Astrocyte (in vitro differentiated cells and primary cell): ENCODE measurements at regions not wholly inside any gene's neighbourhood (a gene's known extent, or its start where the extent isn't known, plus 50 kb on each side); places are given as distances from the start of the nearest gene placed in this dataset.

ENCODE experiments used
- DNase-seq: peaks from one replicate; pipeline ENCODE4 v3.0.0-alpha.2; 2010; ENCODE audit warnings: low read depth
- FAIRE-seq: peaks from 2 replicates; lab custom pipeline; 2011; peaks lifted over from hg19 to GRCh38; lab: Jason Lieb, UNC
- H2AFZ ChIP-seq: 2 replicates; pipeline ENCODE4 v1.6.0; 2012; ENCODE audit warnings: low read depth, low read length, inconsistent platforms
- H3K27ac ChIP-seq: 2 replicates; pipeline ENCODE4 v1.5.1; 2011; ENCODE audit warnings: low read depth, low read length, inconsistent platforms
- H3K27me3 ChIP-seq: 2 replicates; pipeline ENCODE4 v1.6.0; 2011; ENCODE audit warnings: low read length, inconsistent platforms; ENCODE audit not compliant: insufficient read depth
- H3K36me3 ChIP-seq: 2 replicates; pipeline ENCODE4 v1.5.1; 2011; ENCODE audit warnings: low read length, inconsistent platforms; ENCODE audit not compliant: insufficient read depth
- H3K4me1 ChIP-seq: 2 replicates; pipeline ENCODE4 v1.5.1; 2011; ENCODE audit warnings: low read length, inconsistent platforms; ENCODE audit not compliant: insufficient read depth
- H3K4me2 ChIP-seq: 2 replicates; pipeline ENCODE4 v1.6.0; 2012; ENCODE audit warnings: low read length, inconsistent platforms
- H3K4me3 ChIP-seq: 2 replicates; pipeline ENCODE4 v1.5.1; 2011; ENCODE audit warnings: low read depth, mild to moderate bottlenecking, low read length, inconsistent platforms; ENCODE audit not compliant: insufficient read depth
- H3K79me2 ChIP-seq: 2 replicates; pipeline ENCODE4 v1.6.0; 2012; ENCODE audit warnings: mild to moderate bottlenecking, low read length, inconsistent platforms; ENCODE audit not compliant: insufficient read depth
- H3K9ac ChIP-seq: 2 replicates; pipeline ENCODE4 v1.6.0; 2012; ENCODE audit warnings: mild to moderate bottlenecking, low read length, inconsistent platforms
- H3K9me3 ChIP-seq: 2 replicates; pipeline ENCODE4 v1.5.1; 2012; ENCODE audit warnings: low read depth, mild to moderate bottlenecking, low read length, inconsistent platforms; ENCODE audit not compliant: insufficient read depth
- H4K20me1 ChIP-seq: 2 replicates; pipeline ENCODE4 v1.6.0; 2012; ENCODE audit warnings: low read length, inconsistent platforms; ENCODE audit not compliant: insufficient read depth
- H3K27ac Mint-ChIP-seq: one replicate; pipeline ENCODE4 v1.8.0; 2021; ENCODE audit warnings: mild to moderate bottlenecking, mixed read lengths; ENCODE audit not compliant: unreplicated experiment
- H3K27me3 Mint-ChIP-seq: one replicate; pipeline ENCODE4 v1.8.0; 2021; ENCODE audit warnings: low read depth, mixed read lengths; ENCODE audit not compliant: unreplicated experiment
- H3K36me3 Mint-ChIP-seq: one replicate; pipeline ENCODE4 v1.8.0; 2021; ENCODE audit warnings: low read depth, mixed read lengths; ENCODE audit not compliant: unreplicated experiment
- H3K4me1 Mint-ChIP-seq: one replicate; pipeline ENCODE4 v1.8.0; 2021; ENCODE audit warnings: low read depth, mixed read lengths; ENCODE audit not compliant: unreplicated experiment
- H3K4me3 Mint-ChIP-seq: one replicate; pipeline ENCODE4 v1.8.0; 2021; ENCODE audit warnings: mild to moderate bottlenecking, moderate library complexity, mixed read lengths; ENCODE audit not compliant: unreplicated experiment
- H3K9me3 Mint-ChIP-seq: one replicate; pipeline ENCODE4 v1.8.0; 2021; ENCODE audit warnings: mild to moderate bottlenecking, mixed read lengths; ENCODE audit not compliant: unreplicated experiment
- EZH2 ChIP-seq: IDR thresholded peaks from 2 replicates; pipeline ENCODE4 v1.6.1; 2012; ENCODE audit warnings: mild to moderate bottlenecking, low read length, inconsistent platforms; ENCODE audit not compliant: insufficient read depth
- TF ChIP-seq, protein P1 (sequence below): IDR thresholded peaks from 2 replicates; pipeline ENCODE4 v1.5.1; 2011; ENCODE audit warnings: low read depth, mild to moderate bottlenecking, inconsistent platforms, low read length, moderate library complexity; ENCODE audit not compliant: insufficient read depth

DNA sequence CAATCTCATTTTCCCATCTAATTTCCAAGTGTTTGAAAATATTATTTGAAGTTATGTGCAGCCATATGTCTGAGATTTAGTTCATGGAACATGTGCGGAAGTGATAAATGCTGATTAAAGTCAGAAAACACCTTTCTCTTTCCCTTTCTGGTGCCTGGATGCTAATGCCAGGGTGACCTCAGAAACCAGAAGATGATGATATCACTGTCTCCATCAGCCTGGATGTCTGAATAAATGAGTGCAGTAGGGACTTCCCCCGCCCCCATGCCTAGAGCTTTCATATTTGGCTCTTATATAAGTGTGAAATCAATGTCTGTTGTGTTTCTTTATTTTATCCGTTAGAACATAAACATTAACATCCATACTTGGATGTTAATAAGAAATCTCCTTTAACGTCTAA, 261.9 kb upstream of the LRIG3 start:
- Histone ChIP-seq H3K36me3 (no peaks in the 10 kb centered on the region), H3K4me2 (no peak overlapping the region), H3K4me1 (no peaks in the 10 kb centered on the region), H2AFZ (no peak overlapping the region), H3K9me3 (no peaks in the 10 kb centered on the region), H4K20me1 (no peaks in the 10 kb centered on the region), H3K27me3 (no peaks in the 10 kb centered on the region), H3K9ac (no peak overlapping the region), H3K27ac (no peak overlapping the region), H3K4me3 (no peak overlapping the region), H3K79me2 (no peaks in the 10 kb centered on the region)
- H3K4me3 Mint-ChIP-seq = no peak overlapping the region
- DNase-seq (no peak), FAIRE-seq (no peak)
- peaks cover 3% of the 10 kb centered on the region for H3K9me3 Mint-ChIP-seq
- H3K36me3 Mint-ChIP-seq = no peaks in the 10 kb centered on the region
- H3K27me3 Mint-ChIP-seq = no peaks in the 10 kb centered on the region
- no peak for TF ChIP-seq EZH2
- TF ChIP-seq, protein P1, sequence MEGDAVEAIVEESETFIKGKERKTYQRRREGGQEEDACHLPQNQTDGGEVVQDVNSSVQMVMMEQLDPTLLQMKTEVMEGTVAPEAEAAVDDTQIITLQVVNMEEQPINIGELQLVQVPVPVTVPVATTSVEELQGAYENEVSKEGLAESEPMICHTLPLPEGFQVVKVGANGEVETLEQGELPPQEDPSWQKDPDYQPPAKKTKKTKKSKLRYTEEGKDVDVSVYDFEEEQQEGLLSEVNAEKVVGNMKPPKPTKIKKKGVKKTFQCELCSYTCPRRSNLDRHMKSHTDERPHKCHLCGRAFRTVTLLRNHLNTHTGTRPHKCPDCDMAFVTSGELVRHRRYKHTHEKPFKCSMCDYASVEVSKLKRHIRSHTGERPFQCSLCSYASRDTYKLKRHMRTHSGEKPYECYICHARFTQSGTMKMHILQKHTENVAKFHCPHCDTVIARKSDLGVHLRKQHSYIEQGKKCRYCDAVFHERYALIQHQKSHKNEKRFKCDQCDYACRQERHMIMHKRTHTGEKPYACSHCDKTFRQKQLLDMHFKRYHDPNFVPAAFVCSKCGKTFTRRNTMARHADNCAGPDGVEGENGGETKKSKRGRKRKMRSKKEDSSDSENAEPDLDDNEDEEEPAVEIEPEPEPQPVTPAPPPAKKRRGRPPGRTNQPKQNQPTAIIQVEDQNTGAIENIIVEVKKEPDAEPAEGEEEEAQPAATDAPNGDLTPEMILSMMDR = no peak
- H3K27ac Mint-ChIP-seq = peak overlapping the region; percentile 88
- peaks cover 18% of the 10 kb centered on the region for H3K4me1 Mint-ChIP-seq

DNA sequence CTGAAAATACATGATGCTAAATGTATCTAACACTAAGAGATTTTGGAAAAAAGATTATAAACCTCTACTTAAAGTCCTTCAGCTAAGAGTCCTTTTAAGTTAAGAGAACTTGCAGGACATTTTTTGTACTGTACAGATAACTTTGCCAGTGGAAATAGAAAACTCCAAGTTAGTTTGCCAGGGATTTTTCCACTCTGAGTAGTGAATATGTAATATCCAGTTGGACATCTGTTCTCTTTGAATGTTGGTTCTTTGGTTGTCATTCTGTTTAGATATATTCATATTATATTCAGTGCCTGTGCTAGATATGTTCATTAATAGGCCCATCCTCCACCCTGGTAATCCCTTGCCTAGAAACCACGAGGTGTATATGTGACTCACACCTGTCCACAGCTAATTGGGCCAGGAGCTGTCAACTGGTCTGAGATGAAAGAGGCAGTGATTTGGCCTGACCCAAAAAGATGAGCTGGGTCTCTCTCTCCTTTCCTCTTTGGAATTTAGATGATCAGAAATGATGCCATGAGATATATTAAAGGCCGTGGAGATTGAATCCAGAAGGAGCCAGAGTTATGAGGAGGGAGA, 261.0 kb upstream of the LRIG3 start:
- H2AFZ ChIP-seq = no peak overlapping the region
- no peaks in the 10 kb centered on the region for H3K4me1 ChIP-seq
- Mint-ChIP-seq H3K27ac (peak overlapping the region; percentile 35), H3K36me3 (no peaks in the 10 kb centered on the region), H3K4me3 (no peak overlapping the region), H3K27me3 (no peaks in the 10 kb centered on the region), H3K4me1 (peaks cover 18% of the 10 kb centered on the region), H3K9me3 (peaks cover 5% of the 10 kb centered on the region)
- no peaks in the 10 kb centered on the region for H3K36me3 ChIP-seq
- H3K27ac ChIP-seq = no peak overlapping the region
- no peaks in the 10 kb centered on the region for H3K9me3 ChIP-seq
- no peak overlapping the region for H3K4me3 ChIP-seq
- H3K4me2 ChIP-seq = no peak overlapping the region
- no peaks in the 10 kb centered on the region for H4K20me1 ChIP-seq
- H3K27me3 ChIP-seq = no peaks in the 10 kb centered on the region
- H3K9ac ChIP-seq = no peak overlapping the region
- no peak for TF ChIP-seq EZH2
- TF ChIP-seq, protein P1 = no peak
- FAIRE-seq = no peak
- no peaks in the 10 kb centered on the region for H3K79me2 ChIP-seq
- DNase-seq = no peak

DNA sequence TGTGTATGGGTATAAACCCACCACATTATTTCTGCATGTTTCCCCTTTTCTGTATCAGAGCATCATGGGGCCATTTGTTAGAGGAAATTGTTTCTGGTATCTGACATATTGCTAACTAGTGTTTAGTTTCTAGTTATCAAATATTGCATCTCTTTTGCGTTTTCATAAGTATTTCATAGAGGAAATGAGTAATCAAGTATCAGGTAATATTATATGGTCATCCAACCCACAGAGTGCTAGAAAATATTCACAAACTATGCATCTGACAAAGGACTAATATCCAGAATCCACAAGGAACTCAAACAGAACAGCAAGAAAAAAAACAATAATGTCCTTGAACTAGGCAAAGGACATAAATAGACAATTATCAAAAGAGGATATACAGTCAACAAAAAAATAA, 258.9 kb upstream of the LRIG3 start:
- Mint-ChIP-seq H3K36me3 (no peaks in the 10 kb centered on the region), H3K4me1 (peaks cover 18% of the 10 kb centered on the region), H3K4me3 (no peak overlapping the region), H3K9me3 (peaks cover 9% of the 10 kb centered on the region), H3K27ac (no peak overlapping the region), H3K27me3 (no peaks in the 10 kb centered on the region)
- no peak for DNase-seq
- H3K27ac ChIP-seq = no peak overlapping the region
- H4K20me1 ChIP-seq = no peaks in the 10 kb centered on the region
- no peak overlapping the region for H3K9ac ChIP-seq
- H3K79me2 ChIP-seq = no peaks in the 10 kb centered on the region
- no peak for FAIRE-seq
- H3K27me3 ChIP-seq = no peaks in the 10 kb centered on the region
- H3K4me3 ChIP-seq = no peak overlapping the region
- no peaks in the 10 kb centered on the region for H3K4me1 ChIP-seq
- H3K36me3 ChIP-seq = no peaks in the 10 kb centered on the region
- no peak overlapping the region for H3K4me2 ChIP-seq
- TF ChIP-seq, protein P1 = no peak
- TF ChIP-seq EZH2 = no peak
- H3K9me3 ChIP-seq = no peaks in the 10 kb centered on the region
- no peak overlapping the region for H2AFZ ChIP-seq
